ENCODE measurements at regions not wholly inside any gene's neighbourhood (a gene's known extent, or its start where the extent isn't known, plus 50 kb on each side); places are given as distances from the start of the nearest gene placed in this dataset.

GRCh38 chr2:15735484-15736326 is 144.0 kb downstream of the DDX1 start:
- DNase-seq = no peak

GRCh38 chr2:15736396-15737180 is 144.9 kb downstream of the DDX1 start:
- DNase-seq = no peak

GRCh38 chr2:15737314-15738224 is 145.9 kb downstream of the DDX1 start:
- no peak for DNase-seq

GRCh38 chr2:15738225-15738546 is 146.5 kb downstream of the DDX1 start:
- no peak for DNase-seq

GRCh38 chr2:15738943-15739342 is 147.3 kb downstream of the DDX1 start:
- no peak for DNase-seq

- no peak for DNase-seq
These were observed 153.2 kb downstream of the DDX1 start for GRCh38 chr2:15744820-15745219.

- DNase-seq = no peak
These were observed 153.7 kb downstream of the DDX1 start for GRCh38 chr2:15745350-15745749.

- no peak for DNase-seq
These were observed 154.4 kb downstream of the DDX1 start for GRCh38 chr2:15745907-15746702.

- no peak for DNase-seq
These were observed 155.3 kb downstream of the DDX1 start for GRCh38 chr2:15746703-15747550.

GRCh38 chr2:15747603-15748471 is 156.2 kb downstream of the DDX1 start:
- no peak for DNase-seq

GRCh38 chr2:15748736-15749323 is 157.2 kb downstream of the DDX1 start:
- no peak for DNase-seq

- no peak for DNase-seq
These were observed 158.1 kb downstream of the DDX1 start for GRCh38 chr2:15749460-15750432.

GRCh38 chr2:15750433-15750814 is 158.8 kb downstream of the DDX1 start:
- DNase-seq = no peak

- no peak for DNase-seq
These were observed 159.2 kb downstream of the DDX1 start for GRCh38 chr2:15750822-15751329.

GRCh38 chr2:15751477-15751876 is 159.8 kb downstream of the DDX1 start:
- DNase-seq = no peak

- DNase-seq = no peak
These were observed 161.0 kb downstream of the DDX1 start for GRCh38 chr2:15752552-15753232.

- no peak for DNase-seq
These were observed 161.6 kb downstream of the DDX1 start for GRCh38 chr2:15753233-15753798.

Measured in skin of body (tissue), 1 donor.